ENCODE measurements at regions not wholly inside any gene's neighbourhood (a gene's known extent, or its start where the extent isn't known, plus 50 kb on each side); places are given as distances from the start of the nearest gene placed in this dataset.

- TF ChIP-seq POLR2AphosphoS5 (IDR thresholded peaks at IDR 0.05; ENCODE audit: borderline replicate concordance, low read depth, low read length) (no peak), EZH2 (IDR thresholded peaks at IDR 0.05) (no peak)
Measured at GRCh38 chr9:23117616-23118015, 671.0 kb downstream of the DMRTA1 start.
